Endodermal cell (in vitro differentiated cells): ENCODE measurements at regions not wholly inside any gene's neighbourhood (a gene's known extent, or its start where the extent isn't known, plus 50 kb on each side); places are given as distances from the start of the nearest gene placed in this dataset.
"Not testable (repeated sequence)": the region's sequence is repeated elsewhere in the genome, so short reads cannot be mapped to it uniquely, and the experiment has no call there.

Experiments
- DNase-seq: peaks from one replicate; pipeline ENCODE4 v3.0.0-alpha.2; 2017
- H3K27ac ChIP-seq: 2 replicates; pipeline ENCODE4 v1.5.1; 2013; ENCODE audit warnings: mild to moderate bottlenecking, low read depth, low read length, moderate library complexity
- H3K27me3 ChIP-seq: 2 replicates; pipeline ENCODE4 v1.6.1; 2013; ENCODE audit warnings: mild to moderate bottlenecking, low read length, moderate library complexity; ENCODE audit not compliant: insufficient read depth, control insufficient read depth, poor library complexity, severe bottlenecking
- H3K36me3 ChIP-seq: 2 replicates; pipeline ENCODE4 v1.7.0; 2013; ENCODE audit warnings: mild to moderate bottlenecking, low read length, moderate library complexity; ENCODE audit not compliant: control insufficient read depth, insufficient read depth
- H3K4me1 ChIP-seq: one replicate; pipeline ENCODE4 v1.7.0; 2013; ENCODE audit warnings: low read length; ENCODE audit not compliant: control insufficient read depth, insufficient read depth
- H3K4me3 ChIP-seq: 2 replicates; pipeline ENCODE4 v1.5.1; 2013; ENCODE audit warnings: mild to moderate bottlenecking, low read length, moderate library complexity
- H3K9ac ChIP-seq: 2 replicates; pipeline ENCODE4 v1.6.1; 2013; ENCODE audit warnings: mild to moderate bottlenecking, low read length, moderate library complexity; ENCODE audit not compliant: poor library complexity, severe bottlenecking; ENCODE audit errors: extremely low read depth
- H3K9me3 ChIP-seq: 2 replicates; pipeline ENCODE4 v1.6.1; 2013; ENCODE audit warnings: mild to moderate bottlenecking, low read length, moderate library complexity; ENCODE audit not compliant: control insufficient read depth
- H3K27ac Mint-ChIP-seq: 2 replicates; pipeline ENCODE4 v1.8.0; 2020; ENCODE audit warnings: mixed read lengths
- H3K27me3 Mint-ChIP-seq: 2 replicates; pipeline ENCODE4 v1.8.0; 2021; ENCODE audit warnings: mild to moderate bottlenecking, mixed read lengths; ENCODE audit not compliant: insufficient read depth
- H3K36me3 Mint-ChIP-seq: 2 replicates; pipeline ENCODE4 v1.8.0; 2020; ENCODE audit warnings: low read depth, mixed read lengths
- H3K4me1 Mint-ChIP-seq: 2 replicates; pipeline ENCODE4 v1.8.0; 2020; ENCODE audit warnings: mixed read lengths
- H3K4me3 Mint-ChIP-seq: 2 replicates; pipeline ENCODE4 v1.8.0; 2020; ENCODE audit warnings: mild to moderate bottlenecking, moderate library complexity, mixed read lengths
- H3K9me3 Mint-ChIP-seq: 2 replicates; pipeline ENCODE4 v1.8.0; 2020; ENCODE audit warnings: mild to moderate bottlenecking, mixed read lengths
- CTCF ChIP-seq: fragments of 200-600 bp; sonication (generic); conservative IDR thresholded peaks from 2 replicates; pipeline ENCODE4 v1.5.0; 2021; ENCODE audit warnings: antibody characterized with exemption, mild to moderate bottlenecking
- WGBS, 2 experiments: methylation state at CpG; one replicate each; pipeline versions ENCODE4 v1.1.5 to v1.1.7; 2013; ENCODE audit warnings: missing lambda C conversion rate in 2 of 2, mixed read lengths in 1 of 2; ENCODE audit not compliant: insufficient coverage in 1 of 2, insufficient read length in 1 of 2; 5-methylcytosine and 5-hydroxymethylcytosine counted together

DNA sequence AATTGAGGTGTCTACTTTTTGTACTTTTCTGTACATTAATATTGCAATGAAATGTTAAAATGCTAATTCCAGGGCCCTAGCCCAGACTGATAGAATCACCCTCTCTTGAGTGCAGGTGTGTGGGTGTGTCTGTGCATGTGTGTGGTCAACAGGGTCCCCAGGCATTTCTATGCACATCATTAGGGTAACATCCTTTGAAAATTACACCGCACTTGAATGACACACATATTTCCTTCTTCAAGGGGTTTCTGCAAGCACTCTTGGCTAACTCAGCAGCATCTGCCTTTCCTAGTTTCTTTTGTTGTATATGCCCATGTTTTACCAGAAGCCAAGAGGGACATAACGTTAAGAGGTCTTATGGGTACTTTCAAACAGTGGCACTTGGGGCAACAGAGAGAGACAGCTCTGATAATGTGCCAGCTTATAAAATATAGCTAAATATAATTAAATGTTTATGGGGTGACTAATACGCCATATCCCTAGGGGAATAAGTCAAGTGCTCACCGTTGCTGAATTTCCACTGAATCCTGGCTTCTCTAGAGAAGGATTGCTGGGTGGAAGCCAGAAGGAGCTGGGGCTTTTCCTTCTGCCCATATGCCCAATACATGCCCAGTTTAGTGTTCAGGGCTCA is 54.5 kb upstream of the LRIG1 start:
- Histone ChIP-seq H3K9ac (no peak overlapping the region), H3K36me3 (no peaks in the 10 kb centered on the region), H3K9me3 (no peaks in the 10 kb centered on the region), H3K4me1 (peaks cover 6% of the 10 kb centered on the region), H3K4me3 (no peak overlapping the region), H3K27ac (no peak overlapping the region), H3K27me3 (no peaks in the 10 kb centered on the region)
- Mint-ChIP-seq H3K9me3 (peaks cover 23% of the 10 kb centered on the region), H3K27ac (no peak overlapping the region), H3K27me3 (no peaks in the 10 kb centered on the region), H3K4me1 (peaks cover 19% of the 10 kb centered on the region), H3K4me3 (no peak overlapping the region), H3K36me3 (no peaks in the 10 kb centered on the region)
- no peak for DNase-seq
- no peak for TF ChIP-seq CTCF
- 85 to 87% methylated on average over 3 to 4 of the region's 4 CpGs for WGBS, 2 experiments

DNA sequence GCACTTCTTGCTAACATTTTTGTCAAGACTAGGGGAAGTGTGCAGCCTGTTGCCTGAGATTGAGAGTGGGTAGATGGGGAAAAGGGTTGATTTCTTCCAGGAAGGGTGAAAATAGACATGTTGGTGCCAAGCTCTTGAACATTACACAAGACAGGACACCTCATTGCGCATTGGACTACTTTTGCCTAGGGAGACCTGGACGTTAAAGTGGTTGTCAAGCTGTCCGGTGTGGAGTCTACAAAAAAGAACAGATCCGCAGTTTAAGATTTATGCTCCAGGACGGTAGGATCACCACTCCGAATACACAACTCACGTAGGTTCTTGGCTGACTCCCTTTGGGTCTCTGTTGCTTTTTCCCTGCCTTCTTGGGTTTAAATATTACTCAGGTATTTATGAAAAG is 56.3 kb upstream of the LRIG1 start:
- Histone ChIP-seq H3K4me1 (peaks cover 6% of the 10 kb centered on the region), H3K4me3 (no peak overlapping the region), H3K27me3 (no peaks in the 10 kb centered on the region), H3K36me3 (no peaks in the 10 kb centered on the region), H3K27ac (no peak overlapping the region), H3K9me3 (peaks cover 9% of the 10 kb centered on the region), H3K9ac (no peak overlapping the region)
- H3K27ac Mint-ChIP-seq: no peak overlapping the region
- H3K4me1 Mint-ChIP-seq: peaks cover 18% of the 10 kb centered on the region
- no peak overlapping the region for H3K4me3 Mint-ChIP-seq
- H3K36me3 Mint-ChIP-seq: no peaks in the 10 kb centered on the region
- 96% methylated on average over 7 of the region's 7 CpGs for WGBS, 2 experiments
- H3K27me3 Mint-ChIP-seq: no peaks in the 10 kb centered on the region
- H3K9me3 Mint-ChIP-seq: peaks cover 32% of the 10 kb centered on the region
- no peak for DNase-seq
- no peak for TF ChIP-seq CTCF

DNA sequence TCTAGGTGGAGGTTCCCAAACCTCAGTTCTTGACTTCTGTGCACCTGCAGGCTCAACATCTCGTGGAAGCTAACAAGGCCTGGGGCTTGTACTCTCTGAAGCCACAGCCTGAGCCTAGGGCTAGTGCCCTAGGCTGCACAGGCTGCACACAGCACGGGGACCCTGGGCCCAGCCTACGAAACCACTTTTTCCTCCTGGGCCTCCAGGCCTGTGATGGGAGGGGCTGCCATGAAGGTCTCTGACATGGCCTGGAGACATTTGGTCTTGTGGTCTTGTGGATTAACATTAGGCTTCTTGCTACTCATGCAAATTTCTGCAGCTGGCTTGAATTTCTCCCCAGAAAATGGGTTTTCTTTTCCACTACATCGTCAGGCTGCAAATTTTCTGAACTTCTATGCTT is 59.1 kb upstream of the LRIG1 start:
- 89 to 92% methylated on average over 4 of the region's 4 CpGs for WGBS, 2 experiments
- H3K9ac ChIP-seq: not testable (repeated sequence)

GRCh38 chr3:66561367-66561766 is 60.5 kb upstream of the LRIG1 start:
- H3K4me1 ChIP-seq: no peaks in the 10 kb centered on the region
- no peak overlapping the region for H3K27ac ChIP-seq
- peaks cover 37% of the 10 kb centered on the region for H3K9me3 Mint-ChIP-seq
- H3K27me3 Mint-ChIP-seq: no peaks in the 10 kb centered on the region
- TF ChIP-seq CTCF: no peak
- H3K36me3 ChIP-seq: no peaks in the 10 kb centered on the region
- no peak for DNase-seq
- H3K27me3 ChIP-seq: no peaks in the 10 kb centered on the region
- no peak overlapping the region for H3K27ac Mint-ChIP-seq
- no peak overlapping the region for H3K4me3 ChIP-seq
- no peaks in the 10 kb centered on the region for H3K4me1 Mint-ChIP-seq
- H3K4me3 Mint-ChIP-seq: no peak overlapping the region
- H3K36me3 Mint-ChIP-seq: no peaks in the 10 kb centered on the region
- H3K9ac ChIP-seq: no peak overlapping the region
- H3K9me3 ChIP-seq: peaks cover 19% of the 10 kb centered on the region

More for the DNA sequence above, 59.1 kb upstream of the LRIG1 start:
- not testable (repeated sequence) for H3K36me3 Mint-ChIP-seq, H3K4me1 Mint-ChIP-seq, H3K27me3 Mint-ChIP-seq, H3K27me3 ChIP-seq, H3K4me3 ChIP-seq, H3K9me3 ChIP-seq, DNase-seq, H3K36me3 ChIP-seq, H3K27ac ChIP-seq, H3K27ac Mint-ChIP-seq, H3K4me1 ChIP-seq, H3K4me3 Mint-ChIP-seq
- peaks cover 32% of the 10 kb centered on the region for H3K9me3 Mint-ChIP-seq
